Dermis blood vessel endothelial cell (primary cell): ENCODE measurements at regions not wholly inside any gene's neighbourhood (a gene's known extent, or its start where the extent isn't known, plus 50 kb on each side); places are given as distances from the start of the nearest gene placed in this dataset.
"Not testable (repeated sequence)": the region's sequence is repeated elsewhere in the genome, so short reads cannot be mapped to it uniquely, and the experiment has no call there.

ENCODE experiments used
- DNase-seq: peaks from one replicate; pipeline ENCODE4 v3.0.0; 2010

DNA sequence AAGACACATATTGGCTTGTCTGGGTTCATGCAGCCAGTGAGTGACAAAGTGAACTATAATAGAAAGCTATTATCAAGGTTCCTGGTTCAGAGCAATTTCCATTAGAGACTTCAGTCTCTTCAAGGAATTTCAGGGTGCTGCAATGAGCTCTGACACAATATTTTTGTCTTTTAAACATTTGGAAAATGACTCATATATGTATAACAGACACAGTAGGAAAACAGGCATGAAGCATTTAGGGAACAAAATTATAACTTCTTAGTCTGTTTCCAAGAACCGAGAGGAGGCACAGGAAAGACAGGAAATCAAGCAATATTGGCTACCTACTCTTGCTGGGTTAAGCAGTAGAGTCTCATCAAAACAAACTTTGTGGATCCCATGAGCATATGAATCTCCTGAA lies 170.4 kb downstream of the PTPRC start:
- DNase-seq = no peak

DNA sequence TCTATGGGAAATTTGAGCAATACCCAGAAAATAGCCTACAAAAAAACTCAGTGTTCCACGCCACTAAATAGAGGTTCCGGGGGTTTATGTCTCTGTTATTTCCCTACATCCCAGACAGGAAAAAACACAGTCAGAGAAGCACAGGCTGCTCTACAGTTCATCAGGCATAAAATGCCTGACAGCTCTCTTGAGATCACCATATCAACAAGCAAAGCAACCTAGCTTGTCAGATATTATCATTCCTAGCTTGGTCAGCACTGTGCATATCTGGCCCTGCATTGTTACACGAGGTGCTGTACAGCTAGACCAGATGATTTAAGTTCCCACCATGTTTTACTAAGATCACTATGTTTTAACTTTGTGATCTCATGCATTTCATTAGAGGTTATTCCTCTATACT lies 172.6 kb downstream of the PTPRC start:
- peak; percentile 71 for DNase-seq

DNA sequence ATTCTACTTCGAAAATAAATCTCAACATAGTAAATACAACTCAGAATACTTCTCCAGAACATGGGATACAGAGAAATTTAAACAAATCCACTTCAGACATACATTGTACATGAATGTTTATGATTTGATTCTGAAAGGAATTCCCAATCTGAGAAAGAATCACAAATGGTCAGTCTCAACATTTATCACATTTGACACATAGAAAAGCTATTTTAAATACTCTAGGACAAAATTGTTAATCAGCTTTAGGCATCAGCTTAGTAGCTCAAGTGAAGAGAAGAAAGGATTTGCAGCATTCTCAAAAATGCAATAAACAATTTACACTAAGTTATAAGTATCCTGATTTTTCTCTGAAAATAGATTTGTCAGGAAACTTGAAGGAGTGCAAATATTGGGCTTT lies 184.8 kb downstream of the PTPRC start:
- no peak for DNase-seq

DNA sequence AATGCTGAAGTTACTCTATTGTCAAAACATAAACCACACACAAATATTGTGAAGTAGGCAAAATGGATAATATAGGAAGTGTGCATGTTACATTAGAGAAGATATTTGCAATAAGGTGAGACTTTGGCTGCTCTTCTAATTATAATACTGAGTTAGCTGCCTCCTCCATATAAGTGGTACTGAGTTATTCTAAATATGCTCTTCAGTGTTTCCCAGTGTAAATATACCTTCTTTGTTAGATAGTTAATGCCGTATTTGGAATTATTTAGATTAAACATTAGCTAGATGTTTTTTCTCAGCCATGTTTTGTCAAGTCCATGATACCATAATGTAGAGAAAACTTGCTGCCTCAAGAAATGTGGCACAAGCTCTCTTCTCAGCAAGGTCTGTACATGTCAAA lies 186.4 kb downstream of the PTPRC start:
- no peak for DNase-seq

DNA sequence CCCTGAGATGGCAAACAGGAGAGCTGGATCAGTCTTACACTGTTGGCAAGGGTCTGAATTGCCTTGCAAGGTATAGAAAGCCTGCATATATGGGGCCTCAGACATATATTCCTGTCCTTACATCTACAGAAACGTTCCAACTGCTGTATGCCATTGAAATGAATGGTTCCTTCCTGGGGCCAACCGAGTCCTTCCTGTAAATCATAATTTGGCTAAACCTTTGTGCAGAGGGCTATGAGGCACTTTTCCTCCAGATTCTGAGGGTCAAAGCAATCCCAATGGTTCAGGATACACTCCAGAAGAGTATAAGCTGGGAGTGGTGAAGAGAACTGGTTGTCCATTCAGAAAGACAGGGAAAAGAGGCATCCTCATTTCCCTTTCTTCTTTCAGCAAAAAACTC lies 190.5 kb downstream of the PTPRC start:
- peak; percentile 52 for DNase-seq

DNA sequence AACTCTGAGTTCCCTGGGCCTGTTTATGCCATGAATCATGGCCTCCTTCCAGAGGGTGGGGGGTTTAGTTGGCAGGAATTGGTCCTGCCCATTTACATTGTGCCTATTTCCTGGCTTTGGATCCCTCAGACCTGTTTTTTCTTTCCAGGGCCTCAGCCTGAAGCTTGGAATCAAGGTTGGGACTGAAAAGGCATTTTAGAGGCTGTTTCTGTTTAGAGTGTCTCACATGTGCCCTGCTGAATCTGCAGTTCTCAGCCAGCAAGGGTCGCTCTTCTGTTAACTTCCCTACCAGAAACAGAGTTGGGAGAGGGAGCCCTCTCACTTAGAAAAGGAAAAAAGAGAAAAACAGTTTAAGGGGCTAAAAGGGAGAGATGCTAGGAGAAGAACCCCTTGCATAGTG lies 191.1 kb downstream of the PTPRC start:
- peak; percentile 62 for DNase-seq

DNA sequence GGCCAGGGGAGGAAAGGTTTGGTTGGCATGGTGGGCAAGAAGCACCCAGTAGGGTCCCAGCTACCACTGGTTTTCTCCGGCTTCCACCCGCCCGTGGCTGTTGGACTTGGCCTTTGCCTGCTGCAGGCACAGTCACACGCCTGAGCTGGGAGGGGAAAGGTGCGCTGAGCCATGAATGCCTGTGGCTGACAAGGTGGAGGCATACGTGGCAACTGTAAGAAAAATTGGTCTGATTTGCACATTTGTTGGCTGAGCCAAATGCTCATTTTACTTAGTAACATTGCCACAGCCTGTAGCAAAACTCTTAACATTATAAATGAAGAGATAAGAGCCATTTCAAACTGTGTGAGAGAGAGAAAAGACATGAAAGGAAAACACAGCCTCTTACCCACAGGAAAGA lies 191.6 kb downstream of the PTPRC start:
- no peak for DNase-seq

DNA sequence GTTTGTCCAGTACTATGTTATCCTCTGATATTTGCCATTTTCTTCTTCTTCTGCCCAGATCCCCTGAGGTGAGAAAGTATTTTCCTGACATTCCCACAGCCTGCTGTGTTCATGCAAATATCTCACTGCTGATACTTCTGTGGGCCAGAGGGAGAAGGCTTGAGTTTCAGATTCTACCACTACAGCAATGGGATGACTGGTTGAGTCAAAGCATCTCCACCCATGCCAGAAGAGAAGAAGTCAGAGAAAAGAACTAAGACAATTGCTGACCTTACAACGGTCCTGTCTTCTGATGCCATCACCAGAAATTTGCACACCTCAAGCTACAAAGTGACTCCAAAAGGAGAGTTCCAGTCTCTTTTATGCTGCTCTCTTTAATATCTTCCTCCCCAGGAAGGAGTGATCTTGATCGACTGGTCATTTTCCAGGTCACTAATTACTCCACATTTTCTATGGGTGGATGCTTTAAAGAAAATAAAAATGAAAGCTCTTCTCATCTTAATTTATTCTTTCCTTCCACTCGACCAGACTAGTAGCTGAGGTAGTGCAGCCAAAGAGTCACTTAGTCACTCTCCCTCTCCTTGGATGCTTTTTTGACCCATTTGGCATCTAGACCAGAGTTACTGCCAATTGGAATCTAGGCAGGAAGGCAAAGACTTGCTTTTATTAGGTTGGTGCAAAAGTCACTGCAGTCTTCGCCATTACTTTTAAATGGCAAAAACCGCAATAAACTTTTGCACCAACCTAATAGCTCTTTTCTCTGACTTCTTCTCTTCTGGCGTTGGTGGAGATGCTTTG lies 195.1 kb downstream of the PTPRC start:
- no peak for DNase-seq

DNA sequence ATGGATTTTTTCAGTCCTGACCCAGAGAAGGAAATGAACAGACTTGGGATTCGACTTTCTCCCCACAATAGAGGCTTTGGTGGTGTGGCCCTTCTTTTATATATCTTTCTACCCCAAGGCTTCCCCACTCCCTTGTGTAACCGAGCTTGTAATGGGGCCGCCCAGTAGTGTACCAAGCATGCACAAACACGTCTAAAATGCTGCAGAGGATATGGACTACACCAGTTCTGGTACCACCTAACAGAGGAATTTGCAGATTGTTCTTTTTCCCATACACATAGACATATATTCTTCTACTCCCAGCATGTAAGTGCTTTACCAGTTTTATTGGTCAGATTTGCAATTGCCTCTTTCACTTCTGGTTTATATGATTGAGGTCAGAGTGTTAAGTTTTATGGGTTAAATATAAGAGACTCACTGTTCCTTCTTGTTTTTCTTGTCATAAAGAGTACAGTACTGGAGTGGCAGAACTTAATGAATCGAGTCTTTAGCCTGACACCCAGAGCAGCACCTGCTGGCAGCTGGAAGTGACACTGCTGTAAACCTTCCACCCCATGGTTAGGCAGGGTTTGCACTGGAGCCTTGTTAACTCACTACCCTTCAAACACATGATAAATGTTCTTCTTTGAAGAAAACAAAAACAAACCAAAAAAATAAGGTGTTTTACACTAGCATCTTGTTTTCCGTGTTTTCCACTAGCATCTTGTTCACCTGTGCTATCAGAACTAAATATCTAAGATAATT lies 198.6 kb downstream of the PTPRC start:
- no peak for DNase-seq

DNA sequence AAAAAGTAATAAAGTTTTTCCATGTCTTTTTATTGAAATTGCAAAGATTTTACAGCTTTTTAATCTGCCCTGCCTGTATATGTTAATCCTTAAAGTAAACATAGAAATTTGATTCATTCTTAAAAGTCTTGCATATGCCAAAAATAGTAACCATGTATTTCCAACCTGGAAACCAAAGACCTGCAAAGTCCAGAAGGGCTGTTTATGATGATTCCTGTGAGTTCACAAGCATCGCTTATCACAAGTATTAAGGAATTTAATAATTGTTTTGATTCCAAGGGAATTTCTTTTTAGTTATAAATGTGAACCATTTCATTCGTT lies 199.1 kb downstream of the PTPRC start:
- DNase-seq = no peak

DNA sequence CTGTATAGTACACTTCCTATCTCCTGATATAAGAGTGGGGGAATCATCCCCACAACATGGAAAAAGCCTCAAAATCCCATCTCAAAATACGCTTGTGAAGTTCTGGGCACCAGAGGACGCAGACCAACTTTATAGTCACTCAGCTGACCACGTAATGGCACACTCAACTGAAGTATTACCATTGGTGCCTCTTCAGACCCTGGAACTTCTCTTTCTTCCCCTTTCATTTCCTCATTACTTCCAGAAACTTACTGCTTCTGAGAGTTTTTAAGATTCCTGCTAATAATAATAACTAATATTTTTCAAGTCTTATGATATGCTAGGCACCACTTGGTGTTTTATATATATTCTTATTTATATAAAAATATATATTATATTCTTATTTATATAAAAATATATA lies 202.6 kb downstream of the PTPRC start:
- no peak for DNase-seq

DNA sequence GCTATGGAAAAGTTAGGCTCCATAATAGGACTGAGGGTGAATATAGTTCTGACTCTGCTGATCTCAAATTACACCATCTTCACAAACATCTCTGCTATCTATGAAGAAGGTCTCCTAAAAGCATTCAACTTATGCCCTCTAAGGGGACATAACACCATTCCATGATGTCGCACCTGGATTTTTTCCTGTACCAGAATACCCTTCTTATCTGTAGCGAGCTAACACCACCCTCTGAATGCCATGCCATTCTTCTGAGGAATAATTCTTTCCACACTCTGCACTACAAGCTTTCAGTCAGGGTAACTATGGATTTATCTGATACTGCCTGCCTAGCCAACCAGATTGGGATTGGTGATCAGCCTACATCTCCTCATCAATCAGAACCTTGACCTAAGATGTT lies 203.8 kb downstream of the PTPRC start:
- DNase-seq = no peak

DNA sequence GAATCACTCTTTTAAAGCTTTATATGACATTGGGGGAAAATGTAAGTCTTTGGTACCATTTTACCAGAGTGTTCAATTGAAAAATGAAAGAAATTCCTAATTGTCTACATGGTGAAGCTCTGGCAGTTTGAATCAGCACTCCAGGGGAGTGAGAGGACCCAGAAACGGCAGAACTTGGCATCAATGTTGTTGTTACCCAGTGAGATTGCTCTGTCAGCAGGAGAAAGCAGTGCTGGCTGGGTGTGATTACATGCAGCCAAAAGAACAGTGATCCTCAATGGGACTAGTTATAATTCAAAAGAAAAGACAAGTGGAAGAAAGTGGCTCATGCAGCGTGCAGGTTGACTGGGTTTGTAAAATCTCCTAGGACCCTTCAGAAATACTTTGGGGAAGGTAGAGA lies 206.4 kb downstream of the PTPRC start:
- DNase-seq = no peak

DNA sequence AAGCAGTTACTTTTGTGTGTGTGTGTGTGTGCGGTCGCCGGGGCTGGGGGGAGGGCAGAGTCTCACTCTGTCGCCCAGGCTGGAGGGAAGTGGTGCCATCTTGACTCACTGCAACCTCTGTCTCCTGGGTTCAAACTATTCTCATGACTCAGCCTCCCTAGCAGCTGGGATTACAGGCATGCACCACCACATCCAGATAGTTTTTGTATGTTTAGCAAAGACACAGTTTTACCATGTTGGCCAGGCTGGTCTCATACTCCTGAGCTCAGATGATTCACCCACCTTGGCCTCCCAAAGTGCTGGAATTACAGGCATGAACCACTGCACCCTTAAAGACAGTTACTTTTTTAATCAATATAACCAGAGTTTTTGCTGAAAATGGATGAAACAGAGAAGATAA lies 207.0 kb downstream of the PTPRC start:
- DNase-seq = no peak

DNA sequence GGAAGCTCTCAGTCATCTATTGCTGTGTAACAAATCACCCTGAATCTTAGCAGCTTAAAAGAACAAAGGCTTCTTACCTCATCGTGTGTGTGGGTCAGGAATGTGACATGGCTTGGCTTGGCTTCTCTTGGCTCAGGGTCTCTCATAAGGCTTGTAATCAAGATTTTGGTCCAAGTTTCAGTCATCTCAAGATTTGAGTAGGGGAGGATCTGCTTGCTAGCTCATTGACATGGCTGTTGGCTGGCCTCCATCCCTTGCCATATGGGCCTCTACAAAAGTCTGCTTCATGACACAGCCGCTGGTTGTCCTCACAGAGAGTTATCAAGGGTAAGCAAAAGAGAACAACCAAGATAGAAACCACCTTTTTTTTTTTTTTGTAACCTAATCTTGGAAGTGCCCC lies 207.7 kb downstream of the PTPRC start:
- no peak for DNase-seq

DNA sequence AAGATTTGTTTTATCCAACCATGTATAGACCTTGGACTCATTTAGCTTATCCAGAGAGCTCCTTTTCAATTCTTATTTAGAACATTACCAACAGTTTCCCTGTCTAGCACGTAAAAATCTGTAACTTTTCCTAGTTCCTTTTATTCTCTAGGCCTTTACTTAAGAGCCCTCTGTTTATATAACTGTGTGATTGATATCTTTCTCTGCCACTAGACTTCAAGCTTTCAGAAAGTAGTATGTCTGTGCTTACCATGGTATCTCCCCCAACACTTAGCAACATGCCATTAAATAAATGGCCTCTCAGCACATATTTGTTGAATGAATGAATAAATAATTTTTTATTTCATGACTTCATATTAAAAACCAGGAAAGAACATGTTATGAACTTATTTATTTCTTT lies 209.4 kb downstream of the PTPRC start:
- no peak for DNase-seq

DNA sequence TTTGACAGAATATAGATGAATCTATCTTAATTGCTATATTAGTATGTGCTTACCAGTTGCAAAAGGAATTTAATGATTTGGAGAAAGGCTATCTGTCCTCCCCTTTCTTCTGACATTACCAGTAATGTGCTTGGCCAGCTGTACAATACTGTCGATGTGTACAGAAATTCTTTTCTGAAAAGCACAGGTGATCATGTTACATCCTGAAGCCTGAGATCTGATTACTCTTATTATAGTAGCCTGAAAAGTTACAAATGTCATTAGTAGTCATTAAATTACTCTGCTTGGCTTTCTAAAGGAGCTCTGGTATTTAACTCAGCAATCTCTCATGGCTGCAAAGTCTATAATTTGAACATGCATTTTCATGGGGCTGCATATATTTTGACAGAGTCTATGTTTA lies 209.8 kb downstream of the PTPRC start:
- DNase-seq = no peak

DNA sequence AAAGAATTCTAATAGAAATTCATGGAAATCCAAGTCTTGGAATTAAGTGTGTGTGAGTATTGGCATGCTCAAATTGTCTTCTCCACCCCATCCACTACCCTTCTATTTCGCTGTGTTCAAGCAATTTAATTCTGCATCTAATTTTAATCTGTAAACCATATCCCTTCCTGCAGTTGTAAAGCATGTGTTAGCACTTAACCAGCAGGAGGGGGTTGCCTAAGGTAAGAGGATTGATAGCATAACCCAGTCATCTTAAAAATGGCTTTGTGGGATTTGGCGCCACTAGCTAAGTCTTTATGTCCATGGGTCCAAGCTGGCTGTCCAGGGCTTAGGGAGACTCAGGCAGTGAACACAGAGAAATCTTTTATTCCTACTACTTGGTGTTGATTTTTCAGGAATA lies 210.3 kb downstream of the PTPRC start:
- DNase-seq = no peak

DNA sequence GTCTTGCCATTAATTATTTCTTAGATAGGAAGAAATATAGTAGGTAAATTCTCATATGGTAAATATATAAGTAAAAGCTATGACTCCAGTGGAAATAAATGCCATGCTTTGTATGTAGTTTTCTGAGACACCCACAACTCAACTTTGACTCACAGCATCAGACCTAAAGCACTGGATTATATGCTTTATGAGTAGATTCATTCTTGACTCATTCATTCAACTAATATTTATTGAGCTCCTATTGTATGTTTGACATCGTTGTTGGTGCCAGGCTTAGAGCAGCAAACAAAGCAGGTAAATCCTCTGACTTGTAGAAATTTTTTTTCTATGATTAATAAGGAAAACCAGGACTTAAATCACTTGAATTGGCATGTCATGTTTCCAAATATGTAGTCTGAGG lies 211.4 kb downstream of the PTPRC start:
- no peak for DNase-seq

DNA sequence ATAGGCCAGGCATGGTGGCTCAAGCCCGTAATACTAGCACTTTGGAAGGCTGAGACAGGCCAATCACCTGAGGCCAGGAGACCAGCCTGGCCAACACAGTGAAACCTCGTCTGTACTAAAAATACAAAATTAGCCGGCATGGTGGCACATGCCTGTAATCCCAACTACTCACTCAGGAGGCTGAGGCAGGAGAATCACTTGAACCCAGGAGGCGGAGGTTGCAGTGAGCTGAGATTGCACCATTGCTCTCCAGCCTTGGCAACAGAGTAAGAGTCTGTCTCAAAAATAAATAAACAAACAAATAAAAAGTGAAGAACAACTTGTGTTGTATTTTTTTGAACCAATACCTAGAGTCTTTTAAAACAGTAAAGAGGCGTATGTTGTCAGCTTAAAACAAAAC lies 212.1 kb downstream of the PTPRC start:
- not testable (repeated sequence) for DNase-seq

DNA sequence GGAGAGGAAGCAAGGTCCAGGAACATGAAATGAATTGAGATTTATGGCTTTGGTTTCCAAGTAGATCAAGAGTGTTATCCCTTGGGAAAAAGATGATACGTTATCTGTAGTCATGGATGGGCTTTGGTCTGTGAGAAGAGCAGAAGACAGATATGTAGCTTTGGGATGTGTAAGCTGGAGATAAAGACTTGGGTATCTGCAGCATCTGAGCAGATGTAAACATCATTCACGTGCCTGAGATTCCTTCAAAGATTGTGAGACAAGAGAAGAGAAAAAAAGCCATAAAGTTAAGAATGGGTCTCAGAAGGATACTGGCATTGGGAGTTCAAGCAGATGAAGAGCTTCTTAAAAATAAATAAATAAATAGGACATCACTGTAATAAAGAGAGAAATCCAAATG lies 217.8 kb downstream of the PTPRC start:
- DNase-seq = no peak

DNA sequence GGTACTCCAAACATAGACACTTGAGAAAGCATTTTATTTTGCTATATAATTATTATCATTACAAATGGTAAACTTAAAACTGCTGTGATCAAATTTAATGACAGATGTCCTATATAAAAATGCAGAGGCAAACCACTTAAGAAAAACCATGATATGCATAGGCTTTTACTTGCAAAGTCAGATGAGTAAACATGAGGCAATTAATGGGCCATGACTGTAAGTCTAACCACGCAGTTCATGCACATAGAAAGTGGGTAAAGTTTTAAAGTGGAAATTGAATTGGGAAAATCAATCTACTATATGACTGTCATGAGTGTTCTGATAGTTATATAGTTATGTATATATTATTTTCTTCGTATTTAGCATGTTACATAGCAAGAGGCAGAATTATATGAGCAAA lies 219.2 kb downstream of the PTPRC start:
- DNase-seq = no peak

DNA sequence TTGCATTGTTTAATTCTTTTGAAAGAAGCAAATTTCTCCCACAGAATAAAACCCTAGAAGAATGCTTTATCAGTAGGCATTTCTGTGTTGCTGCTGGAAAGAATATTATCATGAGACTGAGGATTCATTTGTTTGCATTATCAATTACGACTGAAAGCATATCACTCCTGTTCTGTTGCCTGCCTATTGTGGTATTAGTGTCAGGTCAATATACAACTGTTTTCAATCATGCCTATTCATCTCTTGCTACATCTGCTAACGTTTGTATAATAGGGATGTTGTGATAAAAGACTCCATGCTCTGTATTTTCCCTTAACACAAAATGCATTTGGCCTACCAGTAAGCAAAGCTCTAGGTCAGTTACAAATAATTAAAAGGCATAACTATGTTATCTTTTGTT lies 221.5 kb downstream of the PTPRC start:
- no peak for DNase-seq

DNA sequence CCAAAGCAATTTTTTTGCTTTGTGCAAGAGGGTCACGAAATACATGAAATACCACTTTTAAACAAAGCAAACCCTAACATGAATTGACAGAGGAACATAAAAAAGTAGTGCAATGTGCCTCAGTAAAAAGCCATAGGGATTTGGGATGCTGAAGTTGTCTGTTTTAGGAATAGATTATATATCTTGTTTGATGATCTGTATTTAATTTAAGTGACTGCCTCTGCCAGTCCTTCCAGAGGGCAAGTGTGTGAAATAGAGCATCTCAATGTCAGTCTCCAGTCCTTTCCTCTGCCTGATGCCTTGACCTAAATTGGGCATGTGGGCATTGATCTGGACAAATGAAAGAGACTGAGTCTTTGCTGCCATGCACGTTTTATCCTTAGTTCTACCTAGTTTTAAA lies 222.8 kb downstream of the PTPRC start:
- DNase-seq = no peak

DNA sequence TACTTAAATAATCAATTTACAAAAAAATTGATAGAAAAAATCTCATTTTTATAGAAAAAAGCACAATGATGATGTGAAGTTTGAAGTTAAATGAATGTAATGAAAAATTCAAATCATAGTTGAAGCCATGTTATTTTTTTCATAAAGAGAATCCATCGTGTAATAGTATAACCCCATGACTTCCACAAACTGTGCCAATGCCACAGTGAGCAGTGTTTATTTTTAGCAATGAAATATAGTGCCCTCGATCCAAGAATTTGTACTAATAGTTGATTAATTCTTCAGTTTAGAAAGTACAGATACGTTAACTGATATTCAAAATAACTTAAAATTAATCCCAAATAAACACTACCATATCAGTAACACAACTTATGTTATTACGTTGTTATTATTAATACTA lies 225.9 kb downstream of the PTPRC start:
- DNase-seq = no peak
